Stomach (tissue), 8 donors: ENCODE measurements at regions not wholly inside any gene's neighbourhood (a gene's known extent, or its start where the extent isn't known, plus 50 kb on each side); places are given as distances from the start of the nearest gene placed in this dataset.

Source experiments
- DNase-seq, 2 donors: peaks; one replicate each; pipeline versions ENCODE4 v3.0.0 to v3.0.0-alpha.2; 2013 to 2019
- H3K27ac ChIP-seq, 5 donors: fragments of 200-600 bp in 4 of 5; sonication (generic) in 4 of 5; one replicate each; pipeline ENCODE4 v1.5.1; 2013 to 2019; ENCODE audit warnings: mild to moderate bottlenecking in 1 of 5, moderate library complexity in 1 of 5
- H3K27me3 ChIP-seq, 3 donors: fragments of 200-600 bp; sonication (generic); one replicate each; pipeline ENCODE4 v1.5.1; 2017 to 2019; ENCODE audit warnings: mixed run types in 1 of 3
- H3K36me3 ChIP-seq, 4 donors: fragments of 200-600 bp; sonication (generic); 1 replicate in 3 of 4; 2 replicates in 1 of 4; pipeline ENCODE4 v1.5.1; 2016 to 2019
- H3K4me1 ChIP-seq, 4 donors: fragments of 200-600 bp; sonication (generic); one replicate each; pipeline ENCODE4 v1.5.1; 2016 to 2019
- H3K4me3 ChIP-seq, 4 donors: fragments of 200-600 bp; sonication (generic) in 3 of 4; one replicate each; pipeline ENCODE4 v1.5.1; 2016 to 2019; ENCODE audit warnings: mild to moderate bottlenecking in 1 of 4
- H3K9me3 ChIP-seq, 4 donors: fragments of 200-600 bp; sonication (generic); one replicate each; pipeline ENCODE4 v1.5.1; 2016 to 2019
- EP300 ChIP-seq: sonication (generic); formaldehyde crosslinking; IDR thresholded peaks from one replicate; pipeline ENCODE4 v1.6.1; 2017; ENCODE audit warnings: antibody characterized with exemption
- POLR2A ChIP-seq, 4 donors: fragments of 450-650 bp; IDR thresholded peaks; one replicate each; pipeline ENCODE4 v1.6.1; 2016; ENCODE audit warnings: antibody characterized with exemption in 4 of 4, control low read depth in 2 of 4, mild to moderate bottlenecking in 1 of 4, moderate library complexity in 1 of 4
- POLR2AphosphoS5 ChIP-seq, 3 donors: sonication (generic); formaldehyde crosslinking; IDR thresholded peaks; one replicate each; pipeline ENCODE4 v1.6.1; 2016; ENCODE audit warnings: antibody characterized with exemption in 3 of 3
- WGBS, 5 donors: extraction: QIAGEN DNeasy Blood & Tissue Kit in 3 of 5; methylation state at CpG; one replicate each; pipeline versions ENCODE4 v1.1.5 to v1.1.7; 2013 to 2018; 5-methylcytosine and 5-hydroxymethylcytosine counted together
- intact Hi-C: fragments of 100-400 bp; cut with DNase I; formaldehyde crosslinking; loops from one replicate; pipeline ENCODE4 v1.15.1; 2023; ENCODE audit warnings: low total_unique reads
- TF ChIP-seq, protein P1 (sequence below), 7 experiments: fragments of 450-650 bp in 4 of 7; fragments of 200-600 bp in 3 of 7; sonication (generic) in 3 of 7; IDR thresholded peaks; one replicate each; pipeline ENCODE4 v1.5.1; 2016 to 2019; ENCODE audit warnings: antibody characterized with exemption in 7 of 7, control low read depth in 2 of 7, mild to moderate bottlenecking in 1 of 7
- donor health status: healthy with polysubstance abuse.
- donor health status: Bipolar disorder and iron deficiency.
- donor health status: healthy.

DNA sequence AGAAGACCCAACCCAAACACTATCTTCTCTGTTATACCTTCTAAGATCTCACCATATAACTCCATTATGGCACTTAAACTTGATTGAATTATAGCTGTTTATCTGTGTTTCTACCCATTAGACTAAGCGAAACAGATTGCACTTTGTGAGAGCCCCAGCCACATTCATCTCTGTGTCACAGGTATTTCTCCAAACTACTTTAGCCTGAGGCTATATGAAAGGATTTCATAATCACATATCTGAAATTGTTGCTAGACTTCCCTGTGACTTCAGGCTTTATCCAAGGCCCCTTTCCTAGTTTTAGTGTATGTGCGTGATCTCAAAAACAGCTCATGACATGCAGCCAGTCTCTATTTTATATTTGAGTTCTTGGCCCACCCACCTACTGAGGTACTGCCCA, 745.0 kb upstream of the ACVR2A start:
- intact Hi-C loops = no loop called here
- no peak overlapping the region for H3K27ac ChIP-seq

DNA sequence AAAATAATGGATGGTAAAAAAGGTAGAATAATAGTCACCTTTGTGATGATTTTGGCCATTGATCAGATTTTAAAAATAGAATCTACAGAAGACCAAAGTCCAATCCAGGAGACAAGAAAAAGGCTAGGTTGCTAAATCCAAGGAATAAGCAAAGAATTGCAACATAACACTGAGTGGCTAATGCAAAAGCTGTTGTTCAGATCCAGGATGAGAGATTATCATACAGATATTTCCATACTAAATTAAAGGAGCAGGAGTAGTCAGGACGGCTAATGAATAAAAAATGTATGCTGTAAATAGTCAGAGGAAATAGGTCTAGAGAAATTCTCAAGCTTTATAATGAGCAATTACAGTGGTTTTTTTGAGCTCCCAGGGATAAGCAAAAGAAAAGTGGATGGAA, 745.9 kb upstream of the ACVR2A start:
- H3K27ac ChIP-seq = no peak overlapping the region
- no peaks in the 10 kb centered on the region for H3K4me1 ChIP-seq
- H3K27me3 ChIP-seq = no peaks in the 10 kb centered on the region
- intact Hi-C loops = no loop called here
- no peak overlapping the region for H3K4me3 ChIP-seq
- no peaks in the 10 kb centered on the region for H3K36me3 ChIP-seq
- no peak for TF ChIP-seq EP300
- TF ChIP-seq POLR2A (IDR thresholded peaks at IDR 0.05) = no peak
- DNase-seq = no peak
- WGBS, 5 donors = 44 to 86% (median 51%) methylated on average over 1 of the region's 1 CpG
- no peaks in the 10 kb centered on the region for H3K9me3 ChIP-seq

More for the DNA sequence above, 745.0 kb upstream of the ACVR2A start:
- Histone ChIP-seq H3K4me3 (no peak overlapping the region), H3K9me3 (no peaks in the 10 kb centered on the region), H3K4me1 (no peaks in the 10 kb centered on the region), H3K27me3 (no peaks in the 10 kb centered on the region), H3K36me3 (no peaks in the 10 kb centered on the region)
- TF ChIP-seq POLR2A (IDR thresholded peaks at IDR 0.05) = no peak
- no peak for TF ChIP-seq EP300
- no peak for TF ChIP-seq POLR2AphosphoS5 (IDR thresholded peaks at IDR 0.05)
- TF ChIP-seq, protein P1, sequence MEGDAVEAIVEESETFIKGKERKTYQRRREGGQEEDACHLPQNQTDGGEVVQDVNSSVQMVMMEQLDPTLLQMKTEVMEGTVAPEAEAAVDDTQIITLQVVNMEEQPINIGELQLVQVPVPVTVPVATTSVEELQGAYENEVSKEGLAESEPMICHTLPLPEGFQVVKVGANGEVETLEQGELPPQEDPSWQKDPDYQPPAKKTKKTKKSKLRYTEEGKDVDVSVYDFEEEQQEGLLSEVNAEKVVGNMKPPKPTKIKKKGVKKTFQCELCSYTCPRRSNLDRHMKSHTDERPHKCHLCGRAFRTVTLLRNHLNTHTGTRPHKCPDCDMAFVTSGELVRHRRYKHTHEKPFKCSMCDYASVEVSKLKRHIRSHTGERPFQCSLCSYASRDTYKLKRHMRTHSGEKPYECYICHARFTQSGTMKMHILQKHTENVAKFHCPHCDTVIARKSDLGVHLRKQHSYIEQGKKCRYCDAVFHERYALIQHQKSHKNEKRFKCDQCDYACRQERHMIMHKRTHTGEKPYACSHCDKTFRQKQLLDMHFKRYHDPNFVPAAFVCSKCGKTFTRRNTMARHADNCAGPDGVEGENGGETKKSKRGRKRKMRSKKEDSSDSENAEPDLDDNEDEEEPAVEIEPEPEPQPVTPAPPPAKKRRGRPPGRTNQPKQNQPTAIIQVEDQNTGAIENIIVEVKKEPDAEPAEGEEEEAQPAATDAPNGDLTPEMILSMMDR (IDR thresholded peaks at IDR 0.05) = no peak
- DNase-seq = no peak
- whole genome bisulfite sequencing, 5 donors = 87 to 96% (median 94%) methylated on average over 2 of the region's 2 CpGs

DNA sequence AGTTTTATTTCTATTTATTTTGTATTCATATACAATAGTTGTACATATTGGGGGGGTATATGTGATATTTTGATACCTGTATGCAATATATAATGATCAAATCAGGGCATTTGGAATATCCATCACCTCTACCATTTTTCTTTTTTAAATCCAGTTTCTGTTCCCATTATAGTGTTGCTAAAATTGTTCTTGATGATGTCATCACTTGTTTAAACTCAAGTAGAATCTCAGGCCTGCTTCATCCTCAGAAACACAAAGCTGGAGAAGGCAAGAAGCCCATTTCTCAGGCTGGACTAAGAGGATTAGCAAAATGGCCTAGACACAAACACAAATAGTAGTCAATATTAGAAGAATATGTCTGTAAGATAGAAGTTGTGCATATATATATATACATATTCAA, 747.1 kb upstream of the ACVR2A start:
- DNase-seq = no peak
- Histone ChIP-seq H3K36me3 (no peaks in the 10 kb centered on the region), H3K27me3 (no peaks in the 10 kb centered on the region), H3K4me1 (no peaks in the 10 kb centered on the region), H3K27ac (no peak overlapping the region), H3K4me3 (no peak overlapping the region), H3K9me3 (no peaks in the 10 kb centered on the region)
- intact Hi-C loops = no loop called here
- TF ChIP-seq POLR2A (IDR thresholded peaks at IDR 0.05) (no peak), EP300 (no peak)

DNA sequence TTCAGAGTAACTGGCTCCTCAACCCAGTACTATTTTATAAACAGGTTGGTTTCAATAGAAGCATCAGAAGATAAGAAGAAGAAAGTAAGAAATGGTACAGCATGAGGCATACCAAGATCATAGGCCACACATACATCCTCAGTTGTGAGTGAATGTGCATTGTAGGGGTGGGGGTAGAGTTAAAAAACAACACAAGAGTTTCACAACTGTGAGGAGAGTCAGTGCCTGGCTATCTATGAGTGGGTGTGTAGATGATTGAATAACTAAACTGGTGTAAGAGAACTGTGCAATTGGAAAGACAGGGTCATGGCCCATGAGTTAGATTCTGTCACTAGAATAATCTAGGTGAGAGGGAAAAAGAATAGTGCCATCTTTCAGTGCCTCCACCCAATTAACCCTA, 748.2 kb upstream of the ACVR2A start:
- Histone ChIP-seq H3K27me3 (no peaks in the 10 kb centered on the region), H3K36me3 (no peaks in the 10 kb centered on the region), H3K9me3 (no peaks in the 10 kb centered on the region), H3K4me3 (no peak overlapping the region), H3K4me1 (no peaks in the 10 kb centered on the region), H3K27ac (no peak overlapping the region)
- no peak for DNase-seq
- intact Hi-C loops = no loop called here
- TF ChIP-seq, protein P1 (IDR thresholded peaks at IDR 0.05) = no peak
- TF ChIP-seq POLR2AphosphoS5 (IDR thresholded peaks at IDR 0.05) (no peak), POLR2A (IDR thresholded peaks at IDR 0.05) (no peak), EP300 (no peak)

DNA sequence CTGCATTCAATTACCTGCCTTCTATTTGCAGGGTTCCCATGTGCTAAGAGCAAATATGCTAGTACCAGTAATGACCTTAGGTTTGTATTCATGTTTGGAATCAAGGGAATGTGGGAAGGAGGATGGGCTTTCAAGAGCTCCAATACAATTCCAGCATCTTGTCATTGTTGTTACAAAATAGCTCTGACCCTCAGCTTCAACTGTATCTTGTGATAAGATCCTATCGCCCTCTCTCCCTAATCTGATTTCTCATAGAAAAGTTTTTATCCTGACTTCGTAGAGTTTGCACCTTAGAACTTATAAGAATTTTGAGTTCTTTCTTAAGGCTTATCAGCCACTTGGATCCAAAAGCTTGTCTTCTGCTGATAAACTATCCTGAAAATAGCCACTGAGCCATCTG, 749.5 kb upstream of the ACVR2A start:
- intact Hi-C loops = no loop called here
- Histone ChIP-seq H3K27ac (no peak overlapping the region), H3K4me1 (no peaks in the 10 kb centered on the region), H3K27me3 (no peaks in the 10 kb centered on the region), H3K36me3 (no peaks in the 10 kb centered on the region), H3K4me3 (no peak overlapping the region), H3K9me3 (no peaks in the 10 kb centered on the region)
- no peak for DNase-seq
- no peak for TF ChIP-seq POLR2A (IDR thresholded peaks at IDR 0.05)
- TF ChIP-seq EP300 = no peak
- TF ChIP-seq POLR2AphosphoS5 (IDR thresholded peaks at IDR 0.05) = no peak
- TF ChIP-seq, protein P1 (IDR thresholded peaks at IDR 0.05) = no peak
- 89 to 98% (median 94%) methylated on average over 2 of the region's 2 CpGs for WGBS, 5 donors

DNA sequence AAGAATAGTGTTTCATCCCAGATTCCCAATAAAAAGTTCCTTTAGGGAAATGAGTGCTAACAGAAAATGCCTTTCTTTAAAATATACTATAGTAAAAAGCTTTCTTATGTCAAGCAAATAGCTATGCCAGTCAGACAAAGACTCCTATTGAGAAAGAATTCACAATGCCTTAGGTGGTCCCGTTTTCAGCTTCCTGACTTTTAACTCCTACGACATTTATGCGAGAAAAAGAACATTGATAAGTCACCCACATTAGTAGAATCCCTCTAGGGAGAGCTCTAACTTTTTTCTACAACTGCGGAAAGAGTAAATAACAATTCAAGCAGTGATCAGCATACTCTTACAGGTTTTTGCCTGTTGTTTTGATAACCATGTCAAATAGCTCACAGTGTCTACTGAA, 750.8 kb upstream of the ACVR2A start:
- DNase-seq = no peak
- Histone ChIP-seq H3K4me1 (no peaks in the 10 kb centered on the region), H3K9me3 (no peaks in the 10 kb centered on the region), H3K27ac (no peak overlapping the region), H3K4me3 (no peak overlapping the region), H3K36me3 (no peaks in the 10 kb centered on the region), H3K27me3 (no peaks in the 10 kb centered on the region)
- TF ChIP-seq, protein P1 (IDR thresholded peaks at IDR 0.05) = no peak
- TF ChIP-seq EP300 = no peak
- TF ChIP-seq POLR2A (IDR thresholded peaks at IDR 0.05) = no peak
- TF ChIP-seq POLR2AphosphoS5 (IDR thresholded peaks at IDR 0.05) = no peak
- 56 to 70% (median 65%) methylated on average over 4 of the region's 4 CpGs for WGBS, 5 donors
- intact Hi-C loops = no loop called here
